Brain microvascular endothelial cell (primary cell): ENCODE measurements at regions not wholly inside any gene's neighbourhood (a gene's known extent, or its start where the extent isn't known, plus 50 kb on each side); places are given as distances from the start of the nearest gene placed in this dataset.

ENCODE experiments used
- DNase-seq: peaks from one replicate; pipeline ENCODE4 v3.0.0-alpha.2; 2020
- H3K27ac ChIP-seq: fragments of 250-450 bp; sonication (Bioruptor Pico); 2 replicates; pipeline ENCODE4 v1.5.1; 2020; ENCODE audit warnings: mild to moderate bottlenecking, moderate library complexity
- H3K27me3 ChIP-seq: fragments of 250-450 bp; sonication (Bioruptor Pico); replicated peaks from 2 replicates; pipeline ENCODE4 v1.5.1; 2020; ENCODE audit warnings: mild to moderate bottlenecking
- H3K36me3 ChIP-seq: fragments of 250-450 bp; sonication (Bioruptor Pico); replicated peaks from 2 replicates; pipeline ENCODE4 v1.5.1; 2020; ENCODE audit warnings: mild to moderate bottlenecking
- H3K4me3 ChIP-seq: 2 replicates; pipeline ENCODE4 v1.5.1; 2011; ENCODE audit warnings: low read depth, mild to moderate bottlenecking, control low read depth, low read length, moderate library complexity
- CTCF ChIP-seq: IDR thresholded peaks from 2 replicates; pipeline ENCODE4 v1.5.1; 2011; ENCODE audit warnings: low read depth, mild to moderate bottlenecking, moderate library complexity, low read length, control low read depth, inconsistent platforms; ENCODE audit errors: missing control alignments
- in situ Hi-C: cut with HindIII; loops from 2 replicates; pipeline ENCODE4 v1.10.0; 2017; ENCODE audit warnings: low sequenced_read_pairs, low pct_ligation_motif_present

GRCh38 chr11:45517171-45517770 is 148.2 kb downstream of the CHST1 start:
- in situ Hi-C loops: no loop called here
- H3K36me3 ChIP-seq: no peaks in the 10 kb centered on the region
- DNase-seq: no peak
- no peak overlapping the region for H3K27ac ChIP-seq
- no peak for TF ChIP-seq CTCF
- no peaks in the 10 kb centered on the region for H3K27me3 ChIP-seq
- no peak overlapping the region for H3K4me3 ChIP-seq

GRCh38 chr11:45513821-45514340 is 151.5 kb downstream of the CHST1 start:
- Histone ChIP-seq H3K27ac (no peak overlapping the region), H3K4me3 (no peak overlapping the region), H3K27me3 (no peaks in the 10 kb centered on the region), H3K36me3 (no peaks in the 10 kb centered on the region)
- TF ChIP-seq CTCF: no peak
- no peak for DNase-seq
- in situ Hi-C loops: no loop called here

GRCh38 chr11:45512471-45513148 is 152.8 kb downstream of the CHST1 start:
- no peaks in the 10 kb centered on the region for H3K36me3 ChIP-seq
- no peak for TF ChIP-seq CTCF
- DNase-seq: no peak
- H3K27me3 ChIP-seq: no peaks in the 10 kb centered on the region
- no peak overlapping the region for H3K27ac ChIP-seq
- no peak overlapping the region for H3K4me3 ChIP-seq
- in situ Hi-C loops: no loop called here

GRCh38 chr11:45511566-45511965 is 153.9 kb downstream of the CHST1 start:
- no peak for DNase-seq
- no peak for TF ChIP-seq CTCF
- in situ Hi-C loops: no loop called here

GRCh38 chr11:45507916-45508315 is 157.5 kb downstream of the CHST1 start:
- DNase-seq: no peak
- no peak overlapping the region for H3K4me3 ChIP-seq
- no peaks in the 10 kb centered on the region for H3K27me3 ChIP-seq
- no peak for TF ChIP-seq CTCF
- H3K36me3 ChIP-seq: no peaks in the 10 kb centered on the region
- in situ Hi-C loops: no loop called here
- no peak overlapping the region for H3K27ac ChIP-seq

More at GRCh38 chr11:45511566-45511965, 153.9 kb downstream of the CHST1 start:
- H3K27me3 ChIP-seq: no peaks in the 10 kb centered on the region
- no peaks in the 10 kb centered on the region for H3K36me3 ChIP-seq
- H3K4me3 ChIP-seq: no peak overlapping the region
- H3K27ac ChIP-seq: no peak overlapping the region
